ENCODE measurements at regions not wholly inside any gene's neighbourhood (a gene's known extent, or its start where the extent isn't known, plus 50 kb on each side); places are given as distances from the start of the nearest gene placed in this dataset.

- Mint-ChIP-seq H3K27ac (no peak overlapping the region), H3K4me3 (ENCODE audit: low read depth) (no peak overlapping the region), H3K9me3 (ENCODE audit: low read depth) (no peaks in the 10 kb centered on the region), H3K4me1 (ENCODE audit: low read depth) (peaks cover 2% of the 10 kb centered on the region), H3K36me3 (ENCODE audit: insufficient read depth) (no peaks in the 10 kb centered on the region), H3K27me3 (peaks cover 9% of the 10 kb centered on the region)
- DNase-seq (ENCODE audit: low spot score, unreplicated experiment), result no peak
- no peak for TF ChIP-seq CTCF (IDR thresholded peaks at IDR 0.05; ENCODE audit: unreplicated experiment)
Measured at GRCh38 chr18:59966913-59967312, 67.1 kb downstream of the PMAIP1 start.

- Mint-ChIP-seq H3K9me3 (ENCODE audit: low read depth) (no peaks in the 10 kb centered on the region), H3K36me3 (ENCODE audit: insufficient read depth) (no peaks in the 10 kb centered on the region), H3K27me3 (peaks cover 6% of the 10 kb centered on the region), H3K27ac (no peak overlapping the region), H3K4me1 (ENCODE audit: low read depth) (peaks cover 3% of the 10 kb centered on the region), H3K4me3 (ENCODE audit: low read depth) (no peak overlapping the region)
- no peak for TF ChIP-seq CTCF (IDR thresholded peaks at IDR 0.05; ENCODE audit: unreplicated experiment)
- no peak for DNase-seq (ENCODE audit: low spot score, unreplicated experiment)
Measured at GRCh38 chr18:59963229-59963628, 63.4 kb downstream of the PMAIP1 start.

- H3K27ac Mint-ChIP-seq, result no peak overlapping the region
- H3K27me3 Mint-ChIP-seq, result peaks cover 6% of the 10 kb centered on the region
- no peak overlapping the region for H3K4me3 Mint-ChIP-seq (ENCODE audit: low read depth)
Measured at GRCh38 chr18:59961070-59961469, 61.3 kb downstream of the PMAIP1 start.

GRCh38 chr18:59960272-59960671 is 60.5 kb downstream of the PMAIP1 start:
- no peak overlapping the region for H3K27ac Mint-ChIP-seq
- no peaks in the 10 kb centered on the region for H3K9me3 Mint-ChIP-seq (ENCODE audit: low read depth)
- no peak for TF ChIP-seq CTCF (IDR thresholded peaks at IDR 0.05; ENCODE audit: unreplicated experiment)
- peaks cover 4% of the 10 kb centered on the region for H3K27me3 Mint-ChIP-seq
- no peak overlapping the region for H3K4me3 Mint-ChIP-seq (ENCODE audit: low read depth)
- DNase-seq (ENCODE audit: low spot score, unreplicated experiment), result no peak
- H3K4me1 Mint-ChIP-seq (ENCODE audit: low read depth), result peaks cover 6% of the 10 kb centered on the region
- no peaks in the 10 kb centered on the region for H3K36me3 Mint-ChIP-seq (ENCODE audit: insufficient read depth)

More at GRCh38 chr18:59961070-59961469, 61.3 kb downstream of the PMAIP1 start:
- H3K4me1 Mint-ChIP-seq (ENCODE audit: low read depth), result peaks cover 6% of the 10 kb centered on the region
- no peak for DNase-seq (ENCODE audit: low spot score, unreplicated experiment)
- no peaks in the 10 kb centered on the region for H3K9me3 Mint-ChIP-seq (ENCODE audit: low read depth)
- no peaks in the 10 kb centered on the region for H3K36me3 Mint-ChIP-seq (ENCODE audit: insufficient read depth)
- no peak for TF ChIP-seq CTCF (IDR thresholded peaks at IDR 0.05; ENCODE audit: unreplicated experiment)

- DNase-seq (ENCODE audit: low spot score, unreplicated experiment), result no peak
- Mint-ChIP-seq H3K27ac (no peak overlapping the region), H3K9me3 (ENCODE audit: low read depth) (no peaks in the 10 kb centered on the region), H3K4me3 (ENCODE audit: low read depth) (no peak overlapping the region), H3K4me1 (ENCODE audit: low read depth) (peaks cover 6% of the 10 kb centered on the region), H3K36me3 (ENCODE audit: insufficient read depth) (no peaks in the 10 kb centered on the region), H3K27me3 (no peaks in the 10 kb centered on the region)
- TF ChIP-seq CTCF (IDR thresholded peaks at IDR 0.05; ENCODE audit: unreplicated experiment), result no peak
Measured at GRCh38 chr18:59959606-59960005, 59.8 kb downstream of the PMAIP1 start.

Data from progenitor cell of endocrine pancreas (in vitro differentiated cells).